ENCODE measurements at regions not wholly inside any gene's neighbourhood (a gene's known extent, or its start where the extent isn't known, plus 50 kb on each side); places are given as distances from the start of the nearest gene placed in this dataset.

DNA sequence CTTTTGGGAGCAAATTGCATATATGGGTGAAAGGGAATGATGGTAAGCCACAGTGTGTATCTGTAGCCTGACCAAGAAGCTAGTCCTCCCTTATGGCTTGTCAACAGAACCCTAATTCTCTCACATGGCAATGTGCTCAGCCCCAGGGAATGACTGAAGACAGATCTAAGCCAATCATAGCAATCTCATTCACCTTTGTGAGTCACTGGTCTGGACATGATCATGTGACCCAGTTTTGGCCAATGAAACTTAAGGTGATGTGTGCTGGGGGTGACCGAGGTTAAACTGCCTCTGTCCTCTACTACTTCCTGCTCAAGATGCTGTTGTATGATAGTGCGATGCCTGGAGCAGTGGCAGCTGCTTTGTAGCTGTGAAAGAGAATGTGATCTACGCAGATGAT, 491.2 kb upstream of the HS6ST1 start:
- TF ChIP-seq, protein P1, sequence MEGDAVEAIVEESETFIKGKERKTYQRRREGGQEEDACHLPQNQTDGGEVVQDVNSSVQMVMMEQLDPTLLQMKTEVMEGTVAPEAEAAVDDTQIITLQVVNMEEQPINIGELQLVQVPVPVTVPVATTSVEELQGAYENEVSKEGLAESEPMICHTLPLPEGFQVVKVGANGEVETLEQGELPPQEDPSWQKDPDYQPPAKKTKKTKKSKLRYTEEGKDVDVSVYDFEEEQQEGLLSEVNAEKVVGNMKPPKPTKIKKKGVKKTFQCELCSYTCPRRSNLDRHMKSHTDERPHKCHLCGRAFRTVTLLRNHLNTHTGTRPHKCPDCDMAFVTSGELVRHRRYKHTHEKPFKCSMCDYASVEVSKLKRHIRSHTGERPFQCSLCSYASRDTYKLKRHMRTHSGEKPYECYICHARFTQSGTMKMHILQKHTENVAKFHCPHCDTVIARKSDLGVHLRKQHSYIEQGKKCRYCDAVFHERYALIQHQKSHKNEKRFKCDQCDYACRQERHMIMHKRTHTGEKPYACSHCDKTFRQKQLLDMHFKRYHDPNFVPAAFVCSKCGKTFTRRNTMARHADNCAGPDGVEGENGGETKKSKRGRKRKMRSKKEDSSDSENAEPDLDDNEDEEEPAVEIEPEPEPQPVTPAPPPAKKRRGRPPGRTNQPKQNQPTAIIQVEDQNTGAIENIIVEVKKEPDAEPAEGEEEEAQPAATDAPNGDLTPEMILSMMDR (IDR thresholded peaks at IDR 0.05; ENCODE audit: low read depth, low read length) = no peak
- TF ChIP-seq EZH2phosphoT487 (IDR thresholded peaks at IDR 0.05; ENCODE audit: low read depth) = no peak
